HK-2 (cell line): ENCODE measurements at regions not wholly inside any gene's neighbourhood (a gene's known extent, or its start where the extent isn't known, plus 50 kb on each side); places are given as distances from the start of the nearest gene placed in this dataset.

Experiments
- DNase-seq: peaks from one replicate; pipeline ENCODE4 v3.0.0-alpha.2; 2018; ENCODE audit not compliant: unreplicated experiment

GRCh38 chr7:57364933-57365710, 84.9 kb upstream of the ZNF716 start:
- DNase-seq: no peak

DNA sequence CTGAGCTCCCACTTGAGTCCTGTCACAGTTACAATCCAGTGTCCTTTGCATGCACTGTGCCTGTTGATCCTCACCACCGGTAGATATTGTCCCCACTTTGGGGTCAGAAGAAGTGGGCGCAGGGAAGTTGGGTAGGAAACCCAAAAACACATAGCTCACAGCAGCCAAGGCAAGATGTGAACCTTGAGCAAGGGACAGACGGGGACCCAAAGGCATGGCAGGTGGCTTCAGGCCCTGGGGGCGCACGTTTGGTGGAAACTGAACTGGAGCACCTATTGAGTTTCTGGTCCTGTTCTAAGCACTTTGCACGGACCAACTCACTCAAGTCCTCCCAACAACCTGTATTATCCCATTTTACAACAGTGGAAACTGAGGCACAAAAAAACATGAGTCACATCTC, 82.8 kb upstream of the ZNF716 start:
- DNase-seq: no peak

- DNase-seq: no peak
Observed at GRCh38 chr7:57370066-57370738, 79.8 kb upstream of the ZNF716 start.

DNA sequence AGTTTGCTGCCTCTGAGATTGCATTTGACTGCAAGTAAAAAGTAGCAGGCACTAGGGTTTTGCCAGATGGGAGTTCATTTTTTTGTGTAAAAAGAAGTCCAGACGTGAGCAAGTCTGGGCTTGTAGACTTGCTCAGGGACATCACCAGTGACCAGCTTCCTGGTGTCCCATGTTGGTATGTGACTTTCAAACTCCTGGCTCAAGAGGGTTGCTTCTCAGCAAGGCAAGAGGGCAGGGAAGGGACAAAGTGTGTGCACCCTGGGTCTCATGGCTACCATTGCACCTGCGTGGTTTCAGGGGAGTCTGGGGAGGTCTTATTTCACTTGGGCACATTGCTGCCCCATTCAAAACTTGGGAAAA, 79.3 kb upstream of the ZNF716 start:
- DNase-seq: no peak

DNA sequence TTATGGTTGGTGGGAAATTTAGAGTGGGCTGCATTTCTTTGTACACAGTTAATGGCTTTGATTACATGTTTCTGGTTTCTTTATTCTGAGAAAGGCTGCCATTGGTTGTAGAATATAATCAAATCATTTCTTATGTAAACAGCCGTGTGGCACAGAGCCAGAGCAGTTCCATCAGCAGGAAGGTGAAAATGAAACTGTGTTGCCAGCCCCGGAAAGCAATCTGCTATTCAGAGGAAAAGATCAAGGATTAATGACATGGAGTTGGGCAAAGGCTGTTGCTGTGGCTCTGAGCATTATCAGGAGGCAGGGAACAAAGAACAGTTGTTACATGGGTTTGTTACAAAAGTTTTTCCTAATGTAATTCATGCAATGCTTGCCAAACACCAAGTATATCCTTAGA, 74.2 kb upstream of the ZNF716 start:
- DNase-seq: no peak

DNA sequence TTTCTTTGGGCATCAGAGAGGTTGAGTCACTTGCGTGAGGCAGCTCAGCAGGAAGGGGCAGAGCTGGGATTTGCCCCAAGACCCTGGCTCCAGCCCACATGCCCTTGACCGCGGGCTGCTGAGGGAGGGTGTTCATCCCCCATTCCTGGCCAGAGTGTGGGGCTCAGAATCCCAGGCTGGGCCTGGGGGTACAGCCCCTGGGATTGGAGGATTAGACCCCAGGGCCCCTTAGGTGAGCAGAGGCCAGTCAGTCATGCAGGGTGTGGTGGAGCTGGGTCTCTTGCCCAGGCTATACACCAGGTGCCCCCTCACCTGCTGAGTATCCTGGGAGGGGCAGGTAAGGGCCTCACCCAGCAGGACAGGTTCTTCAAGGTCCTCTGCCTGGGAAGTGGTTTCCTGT, 68.4 kb upstream of the ZNF716 start:
- no peak for DNase-seq

GRCh38 chr7:57384380-57384779, 65.6 kb upstream of the ZNF716 start:
- DNase-seq: no peak

DNA sequence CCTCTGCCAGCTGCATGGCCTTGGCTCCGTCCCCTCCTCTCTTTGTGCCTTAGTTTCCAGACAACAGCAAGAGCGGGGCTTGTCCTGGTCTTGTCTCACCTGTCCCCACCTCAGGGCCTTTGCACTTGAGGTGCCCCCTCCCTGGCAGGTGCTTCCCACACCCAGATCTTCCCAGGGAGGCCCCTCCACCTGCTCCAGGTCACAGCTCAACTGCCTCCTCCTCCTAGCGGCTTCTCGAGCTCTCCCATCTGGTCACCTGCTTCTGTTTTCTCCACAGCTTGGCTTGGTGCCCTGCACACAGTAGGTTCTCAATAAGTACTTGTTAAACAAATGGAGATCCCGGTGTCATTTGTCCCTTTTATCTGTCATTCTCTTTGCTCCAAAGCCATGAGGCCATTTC, 64.3 kb upstream of the ZNF716 start:
- DNase-seq: no peak

- DNase-seq: no peak
Observed at GRCh38 chr7:57388761-57389160, 61.2 kb upstream of the ZNF716 start.

DNA sequence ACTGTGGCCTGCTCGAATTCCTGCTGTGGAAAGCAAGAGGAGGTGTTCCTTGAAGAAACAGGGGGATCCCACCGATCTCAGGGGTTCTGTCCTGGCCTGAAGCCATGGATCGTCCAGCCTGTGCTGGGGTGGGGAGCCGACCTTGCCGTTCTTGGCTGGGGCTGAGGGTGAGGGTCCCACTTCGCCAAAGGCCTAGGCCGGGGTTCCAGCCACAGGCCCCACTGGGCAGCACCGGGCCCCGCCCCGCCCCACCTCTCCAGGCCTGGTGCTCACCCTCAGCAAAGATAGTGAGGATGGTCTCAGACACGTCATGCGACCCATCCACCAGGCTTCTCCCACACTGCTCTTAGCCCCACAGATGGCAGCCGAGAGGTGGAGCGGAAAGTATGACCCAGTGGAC, 51.4 kb upstream of the ZNF716 start:
- no peak for DNase-seq

GRCh38 chr7:57399251-57399940, 50.6 kb upstream of the ZNF716 start:
- no peak for DNase-seq

DNA sequence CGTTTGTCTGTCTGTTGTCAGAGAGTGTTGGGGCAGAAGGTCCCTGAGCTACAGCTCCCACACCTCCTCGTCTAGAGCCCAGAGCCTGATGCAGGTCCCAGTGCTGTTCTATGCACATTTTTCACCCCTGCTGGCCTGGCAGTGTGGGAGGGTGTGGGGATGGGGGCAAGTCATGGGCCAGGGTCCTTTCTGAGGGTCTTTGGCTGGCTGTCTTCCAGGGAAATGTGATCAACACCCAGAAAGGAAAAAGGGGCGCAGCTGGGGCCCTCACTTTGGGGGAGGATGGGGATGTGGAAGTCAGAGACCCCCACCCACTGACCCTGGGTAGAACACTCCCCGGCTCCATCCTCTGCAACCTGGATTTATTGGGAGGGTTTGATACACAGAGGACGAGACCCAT, 50.0 kb upstream of the ZNF716 start:
- no peak for DNase-seq
